HG02759 (cell line): ENCODE measurements at regions not wholly inside any gene's neighbourhood (a gene's known extent, or its start where the extent isn't known, plus 50 kb on each side); places are given as distances from the start of the nearest gene placed in this dataset.
"Not testable (repeated sequence)": the region's sequence is repeated elsewhere in the genome, so short reads cannot be mapped to it uniquely, and the experiment has no call there.

ENCODE experiments used
- ATAC-seq: cut with Tn5 transposase; IDR thresholded peaks from one replicate; pipeline ENCODE4 v1.9.1; 2021; ENCODE audit warnings: mild to moderate bottlenecking, moderate library complexity; ENCODE audit not compliant: unreplicated experiment

GRCh38 chr18:43936176-43936575 lies 658.9 kb upstream of the SYT4 start:
- ATAC-seq = no peak

- ATAC-seq = no peak
Measured at GRCh38 chr18:43949291-43949690, 672.0 kb upstream of the SYT4 start.

- ATAC-seq = no peak
Measured at GRCh38 chr18:43950062-43950461, 672.8 kb upstream of the SYT4 start.

- no peak for ATAC-seq
Measured at GRCh38 chr18:43952398-43952797, 675.1 kb upstream of the SYT4 start.

- ATAC-seq = no peak
Measured at GRCh38 chr18:43961722-43962121, 684.4 kb upstream of the SYT4 start.

- no peak for ATAC-seq
Measured at GRCh38 chr18:43964666-43965065, 687.4 kb upstream of the SYT4 start.

GRCh38 chr18:43965691-43966090 lies 688.4 kb upstream of the SYT4 start:
- ATAC-seq = no peak

- ATAC-seq = no peak
Measured at GRCh38 chr18:43970656-43971055, 693.4 kb upstream of the SYT4 start.

- no peak for ATAC-seq
Measured at GRCh38 chr18:43978174-43978573, 700.9 kb upstream of the SYT4 start.

- ATAC-seq = no peak
Measured at GRCh38 chr18:43982582-43982981, 698.1 kb upstream of the SETBP1 start.

- not testable (repeated sequence) for ATAC-seq
Measured at GRCh38 chr18:43987061-43987460, 693.6 kb upstream of the SETBP1 start.

- ATAC-seq = no peak
Measured at GRCh38 chr18:43992741-43993140, 687.9 kb upstream of the SETBP1 start.

- no peak for ATAC-seq
Measured at GRCh38 chr18:43994381-43994780, 686.3 kb upstream of the SETBP1 start.

- ATAC-seq = no peak
Measured at GRCh38 chr18:44013871-44014270, 666.8 kb upstream of the SETBP1 start.

- ATAC-seq = no peak
Measured at GRCh38 chr18:44025421-44025820, 655.3 kb upstream of the SETBP1 start.

- no peak for ATAC-seq
Measured at GRCh38 chr18:44028109-44028508, 652.6 kb upstream of the SETBP1 start.

GRCh38 chr18:44031063-44031462 lies 649.6 kb upstream of the SETBP1 start:
- ATAC-seq = no peak

- ATAC-seq = peak; percentile 78
Measured at GRCh38 chr18:44033144-44033701, 647.5 kb upstream of the SETBP1 start.

GRCh38 chr18:44035554-44035953 lies 645.1 kb upstream of the SETBP1 start:
- ATAC-seq = no peak

- ATAC-seq = no peak
Measured at GRCh38 chr18:44036501-44036900, 644.2 kb upstream of the SETBP1 start.

- ATAC-seq = no peak
Measured at GRCh38 chr18:44039216-44039615, 641.5 kb upstream of the SETBP1 start.

GRCh38 chr18:44039826-44040225 lies 640.9 kb upstream of the SETBP1 start:
- no peak for ATAC-seq

- no peak for ATAC-seq
Measured at GRCh38 chr18:44041553-44041952, 639.1 kb upstream of the SETBP1 start.
